ENCODE measurements at regions not wholly inside any gene's neighbourhood (a gene's known extent, or its start where the extent isn't known, plus 50 kb on each side); places are given as distances from the start of the nearest gene placed in this dataset.

DNA sequence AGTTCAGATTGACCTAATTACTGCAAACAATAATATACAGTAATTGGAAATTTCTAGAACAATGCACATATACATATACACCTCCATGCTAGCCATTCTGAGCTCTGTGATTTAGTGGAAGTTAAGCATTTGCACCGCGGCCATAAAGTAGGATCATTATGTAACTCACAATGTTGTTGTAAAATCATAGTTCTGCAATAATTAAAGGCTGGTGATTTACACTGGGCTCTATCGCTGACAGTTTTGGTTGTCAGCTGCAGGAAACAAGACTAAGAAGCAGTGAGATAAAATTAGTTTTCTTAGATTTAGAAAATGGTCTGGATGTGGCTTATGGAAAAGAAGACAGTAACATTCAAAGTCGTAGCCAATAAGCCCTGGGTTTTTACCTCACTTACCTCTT lies 776.3 kb downstream of the TMEM121 start:
- TF ChIP-seq CTCF (IDR thresholded peaks at IDR 0.05) (no peak), POLR2A (IDR thresholded peaks at IDR 0.05) (no peak)
